ENCODE measurements at regions not wholly inside any gene's neighbourhood (a gene's known extent, or its start where the extent isn't known, plus 50 kb on each side); places are given as distances from the start of the nearest gene placed in this dataset.
A peak's percentile ranks its signal among the peaks of the same experiment; 100 is the strongest.

DNA sequence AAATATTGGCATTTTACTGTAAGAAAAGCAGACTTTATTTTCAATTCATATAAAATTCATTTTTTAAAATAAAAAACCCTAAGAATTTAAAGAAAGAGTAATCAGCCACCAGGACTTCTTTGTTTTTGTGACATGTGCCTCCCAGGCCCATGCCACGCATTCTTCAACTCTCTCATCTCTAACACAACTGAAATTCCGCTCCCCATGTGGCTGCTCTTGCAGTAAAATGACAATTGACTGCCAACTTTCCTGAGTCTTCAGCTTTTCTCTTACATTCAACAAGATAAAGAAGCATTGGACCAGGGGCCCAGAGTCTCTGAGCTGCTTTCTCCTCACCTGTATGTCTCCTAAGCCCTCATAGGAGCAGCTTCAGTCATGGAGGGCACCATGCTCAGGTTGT, 372.1 kb downstream of the UQCRFS1 start:
- no peak overlapping the region for H3K4me3 Mint-ChIP-seq
- intact Hi-C loops (cut with micrococcal nuclease), result no loop called here
- H3K27me3 Mint-ChIP-seq, result no peaks in the 10 kb centered on the region
- H3K36me3 Mint-ChIP-seq (ENCODE audit: low read depth), result no peaks in the 10 kb centered on the region
- DNase-seq, result no peak
- H3K4me1 Mint-ChIP-seq, result no peaks in the 10 kb centered on the region
- no peaks in the 10 kb centered on the region for H3K9me3 Mint-ChIP-seq
- no peak overlapping the region for H3K27ac Mint-ChIP-seq

DNA sequence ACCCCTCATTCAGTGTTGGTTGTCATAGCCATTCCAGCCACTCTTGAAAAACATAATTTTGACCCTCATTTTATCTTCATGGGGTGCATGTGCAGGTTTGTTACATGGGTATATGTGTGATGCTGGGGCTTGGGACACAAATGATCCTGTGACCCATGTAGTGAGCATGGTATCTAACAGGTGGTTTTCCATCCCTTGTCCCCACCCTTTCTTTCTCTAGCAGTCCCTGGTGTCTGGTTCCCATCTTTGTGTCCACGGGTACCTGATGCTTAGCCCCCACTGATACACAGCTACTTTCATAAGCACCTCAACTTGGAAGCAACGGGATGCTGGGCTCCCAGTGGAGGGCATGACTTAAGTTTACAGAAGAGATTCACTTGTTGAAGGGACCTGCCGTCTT, 373.5 kb downstream of the UQCRFS1 start:
- Mint-ChIP-seq H3K27me3 (no peaks in the 10 kb centered on the region), H3K27ac (no peak overlapping the region), H3K9me3 (no peaks in the 10 kb centered on the region), H3K4me1 (no peaks in the 10 kb centered on the region), H3K36me3 (ENCODE audit: low read depth) (no peaks in the 10 kb centered on the region), H3K4me3 (no peak overlapping the region)
- intact Hi-C loops (cut with micrococcal nuclease), result no loop called here
- DNase-seq, result no peak

DNA sequence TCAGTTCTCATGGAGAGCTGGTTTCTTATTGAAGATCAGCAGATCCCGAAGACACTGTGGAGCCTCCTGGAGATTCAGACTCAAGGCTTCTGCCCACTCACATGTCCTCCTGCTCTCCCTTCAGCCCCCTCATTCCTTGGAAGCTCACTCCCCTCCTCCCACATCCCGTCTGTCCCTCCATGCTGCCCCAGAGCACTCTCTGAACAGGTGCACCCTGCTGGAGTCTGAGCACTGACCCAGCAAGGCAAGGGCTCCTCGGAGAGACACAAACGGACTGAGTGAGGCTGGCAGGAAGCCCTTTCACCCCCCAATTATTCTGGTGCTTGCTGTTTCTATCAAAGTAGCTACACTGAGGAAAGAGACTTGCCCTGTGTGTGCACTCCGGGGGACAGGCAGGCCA, 374.0 kb downstream of the UQCRFS1 start:
- Mint-ChIP-seq H3K36me3 (ENCODE audit: low read depth) (no peaks in the 10 kb centered on the region), H3K9me3 (no peaks in the 10 kb centered on the region), H3K4me1 (no peaks in the 10 kb centered on the region)

DNA sequence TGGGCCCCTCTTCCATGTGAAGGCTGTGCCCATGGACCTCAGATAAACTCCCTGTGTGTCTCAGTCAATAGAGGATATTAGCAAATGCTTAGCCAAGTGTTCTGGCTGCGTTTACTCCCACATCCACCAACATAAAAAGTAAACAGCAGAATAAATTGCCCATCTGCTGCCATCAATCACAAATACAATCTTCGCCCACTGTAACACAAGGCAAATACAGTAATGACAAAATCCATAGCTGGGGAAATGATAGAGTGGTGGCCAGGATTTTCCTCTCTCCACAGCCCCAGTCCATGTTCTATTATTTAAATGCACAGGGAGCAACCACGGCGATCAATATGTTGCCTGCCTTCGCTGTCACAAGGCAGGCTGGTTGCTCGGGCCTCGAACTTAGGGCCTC, 376.5 kb downstream of the UQCRFS1 start:
- Mint-ChIP-seq H3K4me3 (no peak overlapping the region), H3K9me3 (no peaks in the 10 kb centered on the region), H3K36me3 (ENCODE audit: low read depth) (no peaks in the 10 kb centered on the region), H3K4me1 (no peaks in the 10 kb centered on the region), H3K27me3 (no peaks in the 10 kb centered on the region), H3K27ac (no peak overlapping the region)
- no peak for DNase-seq
- intact Hi-C loops (cut with micrococcal nuclease), result no loop called here

More for the DNA sequence above, 374.0 kb downstream of the UQCRFS1 start:
- Mint-ChIP-seq H3K27ac (no peak overlapping the region), H3K4me3 (no peak overlapping the region), H3K27me3 (no peaks in the 10 kb centered on the region)
- intact Hi-C loops (cut with micrococcal nuclease), result no loop called here
- DNase-seq, result no peak

GRCh38 chr19:28834996-28835395, 378.0 kb downstream of the UQCRFS1 start:
- no peaks in the 10 kb centered on the region for H3K36me3 Mint-ChIP-seq (ENCODE audit: low read depth)
- no peak for DNase-seq
- no peak overlapping the region for H3K27ac Mint-ChIP-seq

DNA sequence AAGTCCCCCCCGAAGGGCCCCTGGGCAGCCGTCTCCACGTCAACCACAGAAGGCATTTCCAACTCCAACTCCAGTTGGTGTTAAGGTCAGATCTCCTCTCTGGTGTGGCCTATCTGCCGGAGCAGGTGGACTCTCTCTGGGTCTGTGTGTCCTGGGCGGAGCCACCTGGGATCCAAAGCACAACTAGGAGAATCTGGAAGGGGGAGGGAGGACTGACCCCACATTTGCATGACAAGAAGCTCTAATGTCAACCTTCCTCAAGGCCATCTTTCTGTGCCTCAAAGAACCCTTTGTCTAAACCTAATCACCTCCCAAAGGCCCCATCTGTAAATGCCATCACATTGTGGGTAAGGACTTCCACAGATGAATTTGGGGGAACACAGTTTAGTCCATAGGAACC, 381.5 kb downstream of the UQCRFS1 start:
- intact Hi-C loops (cut with micrococcal nuclease), result no loop called here
- H3K27ac Mint-ChIP-seq, result no peak overlapping the region
- no peaks in the 10 kb centered on the region for H3K9me3 Mint-ChIP-seq
- H3K4me1 Mint-ChIP-seq, result no peaks in the 10 kb centered on the region
- no peaks in the 10 kb centered on the region for H3K36me3 Mint-ChIP-seq (ENCODE audit: low read depth)
- H3K27me3 Mint-ChIP-seq, result no peaks in the 10 kb centered on the region
- H3K4me3 Mint-ChIP-seq, result no peak overlapping the region
- DNase-seq, result no peak

More at GRCh38 chr19:28834996-28835395, 378.0 kb downstream of the UQCRFS1 start:
- no peaks in the 10 kb centered on the region for H3K9me3 Mint-ChIP-seq
- intact Hi-C loops (cut with micrococcal nuclease), result no loop called here
- no peaks in the 10 kb centered on the region for H3K27me3 Mint-ChIP-seq
- H3K4me3 Mint-ChIP-seq, result no peak overlapping the region
- no peaks in the 10 kb centered on the region for H3K4me1 Mint-ChIP-seq

DNA sequence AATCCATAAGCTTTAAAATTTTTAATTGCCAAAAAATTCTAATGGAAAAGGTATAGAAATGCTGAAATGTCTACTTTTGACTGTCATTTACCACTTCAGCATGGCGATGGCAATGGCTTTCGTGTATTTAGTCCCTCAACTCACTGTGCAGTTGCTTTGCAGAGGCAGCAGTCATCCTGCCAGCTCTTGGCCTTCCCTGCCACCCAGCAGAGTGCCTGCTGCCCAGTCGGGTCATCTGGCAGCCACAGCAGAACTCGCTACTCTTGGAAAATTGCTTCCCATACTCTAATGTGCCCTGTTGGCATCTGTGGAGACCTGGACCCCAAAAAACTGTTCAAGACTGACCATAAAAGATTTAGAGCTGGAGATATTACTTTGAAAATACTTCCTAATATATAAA, 383.2 kb downstream of the UQCRFS1 start:
- no peak for DNase-seq
- H3K36me3 Mint-ChIP-seq (ENCODE audit: low read depth), result no peaks in the 10 kb centered on the region
- H3K4me1 Mint-ChIP-seq, result no peaks in the 10 kb centered on the region
- intact Hi-C loops (cut with micrococcal nuclease), result no loop called here
- no peak overlapping the region for H3K27ac Mint-ChIP-seq
- no peaks in the 10 kb centered on the region for H3K9me3 Mint-ChIP-seq
- no peak overlapping the region for H3K4me3 Mint-ChIP-seq
- H3K27me3 Mint-ChIP-seq, result no peaks in the 10 kb centered on the region

DNA sequence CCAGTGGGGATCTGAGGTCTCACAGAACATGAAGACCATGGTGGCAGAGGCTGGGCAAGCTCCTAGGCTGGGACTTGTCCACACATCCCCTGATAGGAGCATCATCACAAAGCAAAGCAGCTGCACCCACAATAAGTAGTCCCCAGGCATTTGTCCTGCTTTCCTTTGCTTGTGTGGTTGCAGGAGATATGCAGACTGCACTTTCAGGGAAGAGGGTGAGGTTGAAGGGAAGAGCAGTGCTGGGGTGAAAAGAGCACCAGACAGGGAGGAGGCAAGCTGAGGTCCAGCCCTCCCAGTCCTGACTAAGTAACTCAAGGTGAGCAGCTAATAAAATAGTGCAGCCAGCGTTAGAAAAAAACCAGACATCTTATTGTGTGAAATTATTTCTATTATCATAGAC, 383.6 kb downstream of the UQCRFS1 start:
- no peaks in the 10 kb centered on the region for H3K4me1 Mint-ChIP-seq
- H3K9me3 Mint-ChIP-seq, result no peaks in the 10 kb centered on the region
- H3K36me3 Mint-ChIP-seq (ENCODE audit: low read depth), result no peaks in the 10 kb centered on the region
- H3K4me3 Mint-ChIP-seq, result no peak overlapping the region
- no peak for DNase-seq
- intact Hi-C loops (cut with micrococcal nuclease), result no loop called here
- H3K27ac Mint-ChIP-seq, result no peak overlapping the region
- no peaks in the 10 kb centered on the region for H3K27me3 Mint-ChIP-seq

GRCh38 chr19:28828276-28828870, 384.6 kb downstream of the UQCRFS1 start:
- no peak for DNase-seq
- H3K4me3 Mint-ChIP-seq, result no peak overlapping the region
- H3K36me3 Mint-ChIP-seq (ENCODE audit: low read depth), result no peaks in the 10 kb centered on the region
- H3K27me3 Mint-ChIP-seq, result no peaks in the 10 kb centered on the region
- H3K9me3 Mint-ChIP-seq, result no peaks in the 10 kb centered on the region
- no peak overlapping the region for H3K27ac Mint-ChIP-seq
- H3K4me1 Mint-ChIP-seq, result no peaks in the 10 kb centered on the region
- intact Hi-C loops (cut with micrococcal nuclease), result no loop called here

DNA sequence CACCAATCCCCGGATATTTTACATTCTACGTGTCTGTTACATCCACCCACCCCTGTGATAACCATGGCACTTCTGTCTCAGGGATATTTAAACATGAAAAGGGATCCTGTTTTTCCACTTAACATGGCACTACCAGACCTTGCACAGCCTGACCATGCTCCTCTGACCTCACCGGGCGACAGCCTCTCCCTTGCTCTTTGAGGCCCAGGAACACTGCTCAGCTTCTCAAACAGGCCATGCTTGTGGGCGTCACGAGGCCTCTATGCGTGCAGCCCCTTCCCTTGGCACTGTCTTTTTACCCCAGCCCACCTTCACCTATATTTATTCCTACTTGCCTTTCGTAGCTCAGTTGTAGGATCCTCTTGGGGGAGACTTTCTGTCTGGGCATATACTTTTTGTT, 385.6 kb downstream of the UQCRFS1 start:
- DNase-seq, result no peak
- intact Hi-C loops (cut with micrococcal nuclease), result no loop called here
- Mint-ChIP-seq H3K4me1 (no peaks in the 10 kb centered on the region), H3K36me3 (ENCODE audit: low read depth) (no peaks in the 10 kb centered on the region), H3K27ac (no peak overlapping the region), H3K27me3 (no peaks in the 10 kb centered on the region), H3K9me3 (no peaks in the 10 kb centered on the region), H3K4me3 (no peak overlapping the region)

DNA sequence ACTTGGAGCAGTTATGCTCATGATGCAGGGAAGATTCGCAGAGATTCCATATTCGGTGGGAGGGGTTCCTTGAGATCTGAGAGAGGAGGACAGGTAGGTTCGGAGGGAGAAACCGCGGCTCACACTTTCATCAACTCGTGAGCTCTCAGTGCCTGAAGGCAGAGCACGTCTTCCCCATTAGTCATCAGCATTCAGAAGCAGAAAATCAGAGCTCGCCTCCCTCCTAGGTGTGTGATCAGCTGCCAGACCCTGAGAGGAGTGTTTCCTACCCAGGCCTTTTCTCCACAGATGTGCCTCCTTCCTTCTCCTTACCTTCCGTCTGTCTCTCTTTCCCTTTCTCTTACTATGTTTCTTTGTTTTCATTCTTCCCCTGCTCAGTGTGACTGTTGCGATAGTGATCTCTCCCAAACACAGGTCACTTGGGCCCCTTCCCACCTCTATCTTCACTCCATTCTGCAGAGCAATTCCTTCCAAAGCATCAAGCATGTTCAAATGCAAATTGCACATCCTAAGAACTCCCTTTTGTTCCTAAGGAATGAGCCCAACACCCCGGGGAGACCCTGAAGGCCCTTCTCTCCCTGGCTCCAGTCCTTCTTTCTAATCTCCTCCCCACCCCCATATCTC, 389.5 kb downstream of the UQCRFS1 start:
- Mint-ChIP-seq H3K36me3 (ENCODE audit: low read depth) (no peaks in the 10 kb centered on the region), H3K9me3 (no peaks in the 10 kb centered on the region), H3K4me3 (no peak overlapping the region), H3K4me1 (no peaks in the 10 kb centered on the region), H3K27me3 (no peaks in the 10 kb centered on the region), H3K27ac (no peak overlapping the region)
- no peak for DNase-seq
- intact Hi-C loops (cut with micrococcal nuclease), result no loop called here

- Mint-ChIP-seq H3K27ac (no peak overlapping the region), H3K36me3 (ENCODE audit: low read depth) (no peaks in the 10 kb centered on the region), H3K27me3 (no peaks in the 10 kb centered on the region), H3K9me3 (no peaks in the 10 kb centered on the region), H3K4me3 (no peak overlapping the region), H3K4me1 (no peaks in the 10 kb centered on the region)
- DNase-seq, result no peak
- intact Hi-C loops (cut with micrococcal nuclease), result no loop called here
These were observed 392.7 kb downstream of the UQCRFS1 start for GRCh38 chr19:28820289-28820688.

DNA sequence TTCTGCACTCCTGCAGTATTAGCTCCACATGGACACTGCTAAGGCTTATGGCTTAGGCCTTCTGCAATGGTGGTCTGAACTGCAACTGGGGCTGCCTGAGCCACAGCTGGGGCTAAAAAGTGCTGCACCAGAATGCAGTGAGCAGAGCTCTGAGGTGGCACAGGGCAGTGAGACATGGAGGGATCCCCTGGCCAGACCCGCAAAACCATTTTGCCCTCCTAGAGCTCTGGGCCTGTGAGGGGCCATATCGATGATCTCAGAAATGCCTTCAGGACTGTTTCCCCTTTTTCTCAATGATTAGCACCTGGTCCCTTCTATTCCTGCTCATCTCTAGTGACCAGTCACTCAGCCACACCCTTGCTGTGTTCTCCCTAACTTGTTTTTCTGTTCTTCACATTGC, 397.7 kb downstream of the UQCRFS1 start:
- no peak for DNase-seq
- Mint-ChIP-seq H3K27ac (no peak overlapping the region), H3K36me3 (ENCODE audit: low read depth) (no peaks in the 10 kb centered on the region), H3K4me1 (no peaks in the 10 kb centered on the region), H3K4me3 (no peak overlapping the region), H3K27me3 (no peaks in the 10 kb centered on the region), H3K9me3 (no peaks in the 10 kb centered on the region)
- intact Hi-C loops (cut with micrococcal nuclease), result no loop called here

DNA sequence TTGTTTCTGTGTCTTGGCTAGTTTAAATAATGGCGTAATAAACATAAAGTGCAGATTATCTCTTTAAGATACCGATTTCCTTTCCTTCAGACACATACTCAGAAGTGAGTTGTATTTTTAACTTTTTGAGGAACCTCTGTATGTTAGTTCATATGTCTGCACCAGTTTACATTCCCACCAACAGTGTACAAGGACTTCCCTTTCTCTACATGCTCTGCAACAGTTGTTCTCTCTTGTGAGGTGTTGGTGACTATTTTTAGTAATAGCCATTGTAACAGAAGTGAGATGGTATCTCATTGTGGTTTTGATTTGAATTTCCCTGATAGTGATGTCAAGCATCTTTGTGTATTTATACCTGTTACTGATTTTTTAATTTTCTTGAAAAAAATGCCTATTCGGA, 418.6 kb downstream of the UQCRFS1 start:
- no peaks in the 10 kb centered on the region for H3K36me3 Mint-ChIP-seq (ENCODE audit: low read depth)
- intact Hi-C loops (cut with micrococcal nuclease), result no loop called here
- peaks cover 4% of the 10 kb centered on the region for H3K4me1 Mint-ChIP-seq
- peaks cover 32% of the 10 kb centered on the region for H3K27me3 Mint-ChIP-seq
- no peak for DNase-seq
- H3K9me3 Mint-ChIP-seq, result peaks cover 12% of the 10 kb centered on the region
- H3K4me3 Mint-ChIP-seq, result peak overlapping the region; percentile 61
- no peak overlapping the region for H3K27ac Mint-ChIP-seq

Measured in activated CD4-positive, alpha-beta T cell treated with anti-CD3 and anti-CD28 coated beads, Interleukin-2, amount 10 ng/mL, durations not matched to agents 24 days and 14 days (primary cell).